GDM1 (cell line): ENCODE measurements at regions not wholly inside any gene's neighbourhood (a gene's known extent, or its start where the extent isn't known, plus 50 kb on each side); places are given as distances from the start of the nearest gene placed in this dataset.
"Not testable (repeated sequence)": the region's sequence is repeated elsewhere in the genome, so short reads cannot be mapped to it uniquely, and the experiment has no call there.

ENCODE experiments used
- DNase-seq: peaks from one replicate; lab custom pipeline; 2025; lab: John Stamatoyannopoulos, UW

DNA sequence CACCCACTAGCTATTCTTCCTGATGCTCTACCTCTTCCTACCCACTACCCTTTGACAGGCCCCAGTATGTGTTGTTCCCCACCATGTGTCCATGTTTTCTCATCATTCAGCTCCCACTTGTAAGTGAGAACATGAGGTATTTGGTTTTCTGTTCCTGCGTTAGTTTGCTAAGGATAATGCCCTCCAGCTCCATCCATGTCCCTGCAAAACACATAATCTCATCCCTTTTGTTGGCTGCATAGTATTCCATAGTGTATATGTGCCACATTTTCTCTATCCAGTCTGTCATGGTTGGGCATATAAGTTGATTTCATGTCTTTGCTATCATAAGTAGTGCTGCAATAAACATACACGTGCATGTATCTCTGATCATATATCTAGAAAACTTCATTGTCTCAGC is 218.3 kb upstream of the STXBP5 start:
- DNase-seq: no peak

DNA sequence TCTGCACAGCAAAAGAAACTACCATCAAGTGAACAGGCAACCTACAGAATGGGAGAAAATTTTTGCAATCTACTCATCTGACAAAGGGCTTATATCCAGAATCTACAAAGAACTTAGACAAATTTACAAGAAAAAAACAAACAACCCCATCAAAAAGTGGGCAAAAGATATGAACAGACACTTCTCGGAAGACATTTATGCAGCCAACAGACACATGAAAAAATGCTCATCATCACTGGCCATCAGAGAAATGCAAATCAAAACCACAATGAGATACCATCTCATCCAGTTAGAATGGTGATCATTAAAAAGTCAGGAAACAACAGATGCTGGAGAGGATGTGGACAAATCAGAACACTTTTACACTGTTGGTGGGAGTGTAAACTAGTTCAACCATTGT is 216.3 kb upstream of the STXBP5 start:
- not testable (repeated sequence) for DNase-seq

DNA sequence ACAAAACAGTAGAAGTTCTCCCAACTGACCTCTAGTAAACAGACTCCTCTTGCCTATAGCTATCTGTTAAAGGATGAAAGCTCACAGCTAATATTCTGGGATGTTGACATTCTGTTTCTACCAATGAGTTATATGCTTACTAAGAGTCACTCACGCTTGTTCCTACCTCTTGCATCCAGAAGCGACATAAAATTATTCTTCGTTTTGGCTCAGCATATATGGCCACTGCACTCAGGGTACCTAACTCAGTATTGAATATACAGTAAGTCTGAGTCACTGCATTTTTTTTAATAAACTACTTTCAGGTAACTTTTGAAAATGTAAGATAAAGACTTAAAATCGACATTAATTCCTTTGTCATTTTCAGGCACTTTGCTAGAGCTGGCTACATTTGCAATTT is 214.4 kb upstream of the STXBP5 start:
- no peak for DNase-seq

DNA sequence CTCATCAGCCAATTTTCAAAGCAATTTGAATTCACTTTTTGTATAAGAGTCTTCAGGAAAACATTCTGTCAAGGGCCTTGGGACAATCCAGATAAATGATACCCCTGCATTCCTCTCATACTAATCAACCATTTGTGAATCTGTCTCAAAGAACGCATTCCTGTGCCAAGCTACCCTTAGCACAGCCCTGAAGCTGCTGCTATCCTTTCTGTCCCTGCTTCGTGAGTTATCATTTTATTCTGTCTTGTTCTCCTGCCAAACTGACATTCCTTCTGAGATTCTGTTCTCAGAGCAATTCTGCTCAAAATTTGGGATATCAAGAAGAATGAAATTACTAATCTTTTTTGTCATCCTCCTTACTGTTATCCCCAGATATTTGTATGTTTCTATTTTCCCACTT is 213.9 kb upstream of the STXBP5 start:
- no peak for DNase-seq

DNA sequence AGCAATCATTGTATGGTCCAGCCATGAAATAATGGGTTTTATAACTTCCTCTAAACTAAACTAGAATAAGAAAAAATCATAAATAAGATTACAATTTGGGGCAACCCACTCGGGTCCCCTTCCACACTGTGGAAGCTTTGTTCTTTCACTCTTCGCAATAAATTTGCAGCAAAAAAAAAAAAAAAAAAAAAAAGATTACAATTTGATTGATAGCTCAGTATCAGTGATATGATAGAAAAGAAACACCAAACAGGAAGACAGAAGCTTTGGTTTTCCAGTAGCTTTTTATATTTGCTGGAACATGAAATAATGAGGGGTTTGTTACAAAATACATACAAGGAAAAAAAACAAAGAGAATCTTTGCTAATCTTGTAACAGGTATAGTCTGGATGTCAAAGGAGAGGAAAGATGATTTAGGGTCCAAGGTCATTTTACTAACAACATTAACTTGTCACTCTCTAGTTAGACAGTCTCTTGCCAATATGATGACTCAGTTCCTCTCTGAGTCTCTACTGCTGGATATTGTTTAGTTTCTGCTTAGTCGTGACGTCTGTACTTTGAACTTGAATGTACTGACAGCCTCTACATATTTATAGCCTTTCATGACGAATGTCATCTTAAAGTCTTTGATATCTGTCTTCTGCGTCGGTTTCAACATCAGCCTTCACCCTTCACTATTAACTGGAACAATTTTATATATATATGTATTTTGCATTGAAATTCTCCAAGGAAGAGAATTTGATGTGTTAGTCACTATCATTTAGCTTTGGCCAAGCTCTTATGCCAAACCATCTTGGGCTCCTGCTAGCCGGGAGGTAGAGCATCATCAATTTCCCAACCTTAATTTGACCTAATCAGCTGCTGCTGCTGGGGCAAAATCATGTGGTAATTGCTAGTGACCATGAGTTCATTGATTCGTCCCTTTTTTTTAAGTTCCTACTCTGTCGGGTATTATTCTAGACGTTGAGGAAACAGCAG is 213.1 kb upstream of the STXBP5 start:
- peak; percentile 11 for DNase-seq

DNA sequence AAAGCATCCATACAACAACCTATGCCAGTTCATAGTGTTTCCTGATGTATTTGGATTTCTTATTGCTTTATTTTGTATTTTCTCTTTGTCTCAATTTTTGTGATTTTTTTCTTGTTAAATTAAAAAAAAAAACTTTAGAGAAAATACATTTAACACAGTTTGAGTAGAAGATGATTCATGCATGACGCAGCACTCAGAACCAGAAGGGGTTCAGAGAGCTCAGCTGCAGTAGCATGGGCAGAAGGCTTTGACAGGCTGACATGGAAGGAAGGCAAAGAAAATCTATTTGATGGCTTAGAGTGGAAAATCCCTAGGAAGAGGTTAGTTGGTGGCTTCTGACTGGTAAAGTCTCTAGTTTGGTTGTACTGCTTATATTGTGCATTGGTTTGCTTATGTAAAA is 207.2 kb upstream of the STXBP5 start:
- no peak for DNase-seq

DNA sequence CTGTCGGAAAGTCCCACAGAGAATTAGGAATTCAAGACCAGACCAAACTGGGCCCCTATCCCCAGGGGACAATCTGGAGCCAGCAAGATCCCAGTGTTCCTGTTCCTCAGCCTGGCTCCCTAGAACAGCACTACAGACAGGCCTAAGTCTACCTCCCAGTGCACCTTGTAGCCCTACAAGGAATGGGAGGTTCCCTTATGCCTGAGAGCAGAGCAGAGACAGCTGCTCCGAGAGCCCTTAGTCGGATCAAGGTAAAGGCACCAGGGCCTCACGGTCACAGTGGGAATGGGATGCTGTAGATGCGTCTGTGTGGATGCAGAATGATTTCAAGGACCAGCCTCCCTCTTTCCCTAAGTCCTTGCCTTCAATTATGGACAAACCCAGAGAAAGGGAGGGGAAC is 204.5 kb upstream of the STXBP5 start:
- no peak for DNase-seq

DNA sequence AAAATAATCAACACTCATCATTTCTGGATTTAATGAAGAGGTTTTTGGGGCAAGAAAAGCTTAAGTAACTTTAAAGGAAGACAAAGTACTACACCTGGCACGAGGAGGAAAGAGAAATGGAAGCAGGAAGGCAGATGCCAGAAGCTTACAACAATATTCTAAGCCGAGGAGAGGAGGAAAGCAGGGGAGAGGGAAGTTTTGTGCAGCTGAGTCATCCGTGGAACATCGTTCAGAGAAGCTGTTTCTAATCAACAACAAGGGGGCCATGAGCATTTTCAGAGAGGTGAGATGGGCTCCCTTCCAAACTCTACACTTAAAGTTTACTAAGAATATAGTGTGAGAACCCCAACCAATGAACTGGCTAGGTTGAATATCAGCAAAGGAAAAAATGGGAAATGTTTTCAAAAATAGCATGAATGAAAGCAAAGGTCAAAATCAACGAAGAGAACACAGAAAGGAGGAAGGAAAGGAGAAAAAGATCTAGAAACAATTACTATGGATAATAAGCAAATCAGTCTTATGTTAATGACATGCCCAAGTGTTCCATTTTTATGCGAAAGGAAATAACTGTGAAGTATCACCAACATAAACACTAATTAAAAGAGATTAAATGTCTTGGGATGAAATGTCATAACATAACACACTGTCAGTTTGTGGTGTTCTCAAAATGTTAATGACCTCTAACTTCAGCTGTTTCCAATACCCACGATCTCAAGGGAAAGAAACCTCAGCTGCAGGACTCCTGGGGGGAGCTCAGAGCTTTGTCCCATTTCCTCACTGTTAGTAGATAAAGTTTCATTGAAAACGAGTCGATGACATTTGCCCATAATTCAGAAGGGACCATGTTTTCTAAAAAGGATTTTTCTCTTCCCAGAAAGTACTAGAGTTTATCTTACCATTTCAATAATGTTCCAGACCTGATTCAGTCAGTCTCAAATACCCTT is 203.4 kb upstream of the STXBP5 start:
- no peak for DNase-seq

DNA sequence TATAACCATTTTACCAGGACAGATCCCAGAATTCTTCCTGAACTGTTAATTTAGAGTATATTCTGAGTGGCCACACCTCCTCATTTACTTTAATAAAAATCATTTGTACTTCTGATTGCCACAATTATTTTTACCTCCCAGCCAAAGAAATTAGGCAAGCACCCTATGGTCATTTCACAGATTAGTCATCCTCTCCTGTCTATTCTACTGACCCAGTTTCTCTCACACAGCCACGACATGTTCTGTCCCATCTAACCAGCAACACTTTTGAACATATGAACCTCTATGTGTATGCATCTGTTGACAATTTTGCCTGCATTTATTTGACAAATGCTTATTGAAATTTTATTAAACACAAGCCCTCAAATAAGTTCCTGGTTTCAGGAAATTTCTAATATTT is 202.6 kb upstream of the STXBP5 start:
- DNase-seq: no peak

DNA sequence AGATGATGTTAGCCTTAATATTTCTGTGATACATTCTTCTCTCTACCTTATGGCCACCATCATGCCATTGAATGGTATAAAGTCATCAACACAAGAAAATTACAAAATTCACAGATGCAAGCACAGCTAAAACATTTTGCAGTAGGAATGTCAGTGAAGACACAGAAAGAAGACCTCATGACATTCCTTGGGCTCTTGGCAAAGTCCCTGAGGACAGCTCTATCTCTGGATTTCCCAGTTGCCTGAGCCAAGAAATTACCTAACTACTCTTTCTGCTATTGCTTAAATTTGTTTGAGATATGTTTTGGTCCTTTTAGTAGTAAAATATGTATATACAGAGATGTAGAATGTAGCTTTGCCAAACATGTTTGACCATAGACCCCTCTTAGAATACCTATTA is 201.0 kb upstream of the STXBP5 start:
- DNase-seq: no peak

DNA sequence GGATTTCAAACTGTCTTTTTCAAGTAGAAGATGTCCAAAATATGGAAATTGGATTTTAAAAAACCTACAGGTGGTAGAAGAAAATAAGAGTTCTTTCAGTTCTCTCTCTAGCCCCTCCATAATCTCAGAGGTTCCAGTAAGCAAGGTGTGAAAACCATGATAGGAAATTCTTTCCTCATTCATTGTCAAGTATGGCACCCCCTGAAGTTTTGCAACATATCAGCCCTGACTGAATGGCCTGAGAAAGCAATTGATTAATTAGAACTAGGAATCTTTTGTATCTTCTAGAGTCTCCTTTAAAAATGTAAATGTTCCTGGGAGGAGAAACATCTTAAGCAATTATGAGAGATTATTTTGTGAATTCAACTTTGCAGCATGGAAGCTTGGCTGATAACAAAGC is 198.7 kb upstream of the STXBP5 start:
- DNase-seq: no peak

DNA sequence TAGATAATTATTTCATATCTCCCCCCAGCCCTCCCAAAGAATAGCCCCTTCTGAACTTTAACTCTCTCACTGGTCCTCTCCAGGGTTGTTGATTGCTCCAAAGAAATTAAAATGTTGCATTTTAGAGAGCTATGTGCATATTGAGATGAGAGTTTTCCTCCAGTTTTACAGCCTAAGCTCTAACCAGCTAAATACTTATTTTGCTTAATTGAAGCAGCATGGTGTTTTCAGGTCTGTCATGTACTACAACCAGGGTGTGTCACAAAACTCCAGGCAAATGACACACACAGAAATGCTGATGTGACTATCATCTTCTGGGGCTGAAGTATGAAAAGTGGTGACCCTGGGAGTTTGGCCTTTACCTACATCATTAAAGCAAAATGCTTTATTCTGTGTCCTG is 196.8 kb upstream of the STXBP5 start:
- no peak for DNase-seq

DNA sequence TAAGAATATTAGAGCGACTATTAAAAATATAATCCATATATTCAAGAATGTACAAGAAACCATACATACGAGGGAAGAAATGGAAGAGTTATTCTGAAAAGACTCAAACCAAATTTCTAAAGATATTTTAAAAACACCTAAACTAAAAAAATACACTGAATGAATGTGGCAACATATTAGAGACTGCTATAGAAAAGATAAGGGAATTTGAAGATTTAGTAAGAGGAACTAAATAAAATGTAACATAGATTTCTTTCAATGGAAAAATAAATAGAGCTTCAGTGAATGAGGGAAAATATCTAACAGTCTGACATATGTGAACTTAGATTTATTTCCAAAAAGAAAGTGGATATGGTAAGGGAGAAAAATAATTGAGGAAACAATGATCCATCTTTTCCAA is 194.9 kb upstream of the STXBP5 start:
- no peak for DNase-seq

DNA sequence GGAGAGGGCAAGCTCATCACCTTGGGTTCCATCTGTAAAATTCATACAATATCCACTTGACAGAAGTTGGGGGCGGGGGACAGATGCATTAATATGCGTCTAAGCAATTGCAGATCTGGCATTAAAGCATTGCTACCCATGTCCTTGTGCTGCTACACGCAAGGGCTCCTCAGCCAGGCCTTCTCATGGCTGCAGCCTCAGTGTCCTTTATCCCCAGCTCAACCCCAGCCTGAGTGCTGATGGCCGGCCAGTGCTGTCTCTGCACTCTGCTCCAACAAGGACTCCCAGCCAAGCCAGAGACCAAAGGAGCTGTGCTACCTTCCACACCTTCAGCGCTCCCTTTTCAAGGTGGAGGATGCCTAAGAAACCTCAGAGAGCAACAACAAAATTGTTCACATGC is 188.5 kb upstream of the STXBP5 start:
- DNase-seq: no peak

DNA sequence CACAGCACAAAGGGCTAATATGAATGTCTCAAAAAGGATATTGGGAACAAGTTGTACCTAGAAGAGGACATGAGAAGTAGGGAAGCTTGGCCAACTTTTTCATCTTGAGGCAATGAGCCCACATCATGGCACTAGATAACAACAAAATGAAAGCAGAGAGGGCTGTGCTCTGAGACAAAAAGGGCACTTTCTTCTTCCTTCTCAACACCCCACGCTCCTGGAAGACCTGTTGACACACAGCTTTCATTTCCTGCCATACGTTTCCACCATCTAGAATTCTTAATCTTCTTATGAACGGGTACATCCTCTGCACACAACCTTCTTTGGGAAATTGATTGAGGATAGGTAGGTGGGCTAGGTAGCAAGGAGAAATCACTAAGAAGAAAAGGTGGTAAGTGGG is 187.8 kb upstream of the STXBP5 start:
- no peak for DNase-seq

DNA sequence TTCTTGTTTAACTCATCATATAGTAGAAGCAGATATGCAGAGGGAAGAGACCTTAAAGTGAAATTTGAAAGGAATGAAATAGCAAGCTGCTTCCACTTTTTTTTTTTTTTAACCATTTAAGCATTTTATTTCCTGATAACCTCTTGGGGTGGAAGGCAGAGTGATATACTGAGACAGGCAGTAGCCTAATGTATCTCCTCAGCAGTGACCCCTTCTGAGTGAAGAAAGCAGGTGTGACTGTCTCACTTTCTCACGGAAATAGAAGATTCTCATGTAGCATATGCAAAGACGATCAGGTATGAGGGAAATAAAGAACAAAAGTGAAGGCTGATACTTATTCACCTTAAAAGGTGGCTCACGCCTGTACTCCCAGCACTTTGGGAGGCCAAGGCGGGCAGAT is 187.1 kb upstream of the STXBP5 start:
- no peak for DNase-seq

DNA sequence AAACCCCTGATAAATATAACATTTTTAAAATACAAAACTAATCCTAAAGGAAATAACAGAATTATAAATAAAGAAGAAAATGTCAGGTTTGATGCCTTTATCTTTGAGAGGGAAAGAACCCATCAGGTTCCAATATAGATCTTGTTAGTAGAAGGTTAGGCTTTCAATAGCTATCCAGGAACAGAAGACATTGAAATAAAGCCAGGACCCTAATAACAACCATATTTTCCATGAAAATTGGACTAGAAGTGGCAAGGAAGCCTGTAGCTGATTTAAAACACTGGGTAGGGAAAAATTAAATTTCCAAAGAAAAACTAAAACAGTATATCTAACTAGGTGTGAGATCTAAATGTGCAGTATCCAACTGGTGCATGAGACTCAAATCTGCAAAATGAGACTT is 185.2 kb upstream of the STXBP5 start:
- no peak for DNase-seq

DNA sequence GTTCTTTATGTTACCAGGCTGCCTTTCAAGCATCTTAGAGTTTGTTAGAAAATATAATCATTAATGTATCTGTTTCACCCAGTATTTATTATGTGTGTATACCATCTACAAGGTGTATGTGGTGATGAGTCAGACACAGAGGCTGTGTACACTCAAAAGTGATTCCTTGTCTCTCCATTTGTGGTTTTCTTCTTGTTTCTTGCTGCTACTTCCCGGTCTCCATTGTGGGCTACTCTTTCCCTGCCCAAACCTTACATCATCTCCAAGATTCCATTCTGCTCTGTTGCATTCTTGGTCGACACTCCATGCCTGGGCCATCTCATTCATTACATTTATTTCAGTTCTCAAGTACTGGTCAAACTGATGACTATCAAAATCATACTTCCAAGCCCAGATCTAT is 182.2 kb upstream of the STXBP5 start:
- no peak for DNase-seq

DNA sequence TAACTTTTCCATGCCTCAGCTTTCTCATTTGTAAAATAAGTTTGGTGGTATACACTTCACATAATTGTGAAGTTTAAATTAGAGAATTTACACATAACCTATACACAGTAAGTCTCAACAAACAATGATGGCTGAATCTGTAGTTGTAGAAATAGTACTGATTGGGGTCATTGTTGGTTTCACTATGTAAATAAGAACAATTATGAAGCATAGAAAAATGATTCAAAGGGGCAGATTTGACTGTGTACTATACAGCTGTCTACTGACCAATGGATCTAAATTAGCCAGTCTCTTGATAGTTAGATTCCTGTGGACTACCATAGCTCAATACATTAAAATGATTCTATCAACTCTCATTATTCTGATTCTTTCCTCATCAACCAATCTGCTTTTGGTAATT is 181.1 kb upstream of the STXBP5 start:
- no peak for DNase-seq

DNA sequence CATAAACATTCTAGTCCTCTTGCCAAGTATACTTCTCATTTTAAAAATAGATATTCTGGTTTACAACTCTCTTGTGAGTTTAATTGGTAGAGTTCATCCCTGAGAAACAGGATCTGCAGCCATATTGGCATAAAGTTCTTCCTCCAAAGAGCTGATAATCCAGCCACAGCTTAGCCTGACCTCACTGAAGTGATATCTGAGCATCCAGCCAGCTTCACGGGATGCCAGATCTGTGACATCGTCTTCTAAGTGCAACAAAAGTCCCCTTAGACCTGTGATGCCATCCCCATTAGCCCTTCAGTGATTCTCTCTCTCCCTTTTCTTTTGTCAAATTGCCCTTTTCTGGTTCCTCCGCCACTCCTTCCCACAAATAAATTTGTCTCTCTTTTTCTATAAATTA is 180.6 kb upstream of the STXBP5 start:
- no peak for DNase-seq

DNA sequence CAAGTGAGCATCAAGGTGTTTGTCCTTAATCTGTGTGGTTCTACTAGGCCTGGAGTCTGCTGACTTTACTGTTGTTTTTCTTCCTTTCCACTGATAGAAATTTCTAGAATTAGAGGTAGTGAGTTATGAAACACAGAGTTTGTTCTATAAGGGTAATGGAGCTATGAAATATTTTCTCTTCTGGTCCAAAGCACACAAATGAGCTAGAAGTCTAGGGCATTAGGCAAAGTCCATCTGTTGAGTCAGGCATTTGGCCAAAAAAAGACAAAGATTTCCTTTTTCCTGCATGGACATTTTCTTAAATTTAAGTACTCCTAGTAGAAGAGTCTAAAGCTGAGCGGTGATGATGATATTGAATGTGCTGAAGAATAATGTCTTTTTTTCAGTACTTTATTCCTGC is 174.3 kb upstream of the STXBP5 start:
- no peak for DNase-seq

DNA sequence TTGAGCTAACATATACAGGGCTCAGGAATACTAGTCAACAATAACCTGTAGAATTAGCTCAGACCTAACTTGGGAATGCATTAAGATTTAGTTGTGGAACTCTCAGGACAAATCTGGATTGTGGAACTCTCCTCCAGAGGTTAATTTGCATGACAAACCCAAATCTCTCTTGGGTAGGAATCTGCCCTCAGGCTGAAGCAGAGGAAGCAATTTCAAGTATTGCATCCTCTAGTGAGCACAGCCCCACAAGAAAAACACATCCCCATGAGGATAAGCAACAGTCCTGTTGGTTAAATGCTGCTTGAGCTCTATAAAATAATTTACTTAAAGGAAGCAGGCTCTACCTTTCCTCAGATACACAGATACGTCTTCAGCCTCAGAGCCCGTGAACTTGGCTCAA is 170.9 kb upstream of the STXBP5 start:
- DNase-seq: no peak

DNA sequence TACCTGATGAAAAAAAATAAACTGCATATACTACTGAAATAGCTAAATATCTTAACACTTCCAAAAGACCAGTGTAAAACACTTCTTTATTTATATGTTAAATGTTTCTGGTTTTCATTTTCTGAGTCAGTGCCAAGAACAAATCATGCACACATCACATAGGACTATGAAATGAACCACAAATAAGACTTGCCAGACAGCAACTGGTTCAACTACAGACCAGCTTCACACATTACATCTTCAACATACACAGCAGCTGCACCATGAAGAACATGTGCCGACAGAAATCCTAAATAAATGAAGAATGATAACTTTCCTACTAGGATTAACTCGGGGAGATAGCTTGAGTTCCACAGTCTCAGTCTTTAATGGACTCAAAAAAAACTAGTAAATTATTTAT is 168.3 kb upstream of the STXBP5 start:
- no peak for DNase-seq
